ENCODE measurements at regions not wholly inside any gene's neighbourhood (a gene's known extent, or its start where the extent isn't known, plus 50 kb on each side); places are given as distances from the start of the nearest gene placed in this dataset.
"Not testable (repeated sequence)": the region's sequence is repeated elsewhere in the genome, so short reads cannot be mapped to it uniquely, and the experiment has no call there.

DNA sequence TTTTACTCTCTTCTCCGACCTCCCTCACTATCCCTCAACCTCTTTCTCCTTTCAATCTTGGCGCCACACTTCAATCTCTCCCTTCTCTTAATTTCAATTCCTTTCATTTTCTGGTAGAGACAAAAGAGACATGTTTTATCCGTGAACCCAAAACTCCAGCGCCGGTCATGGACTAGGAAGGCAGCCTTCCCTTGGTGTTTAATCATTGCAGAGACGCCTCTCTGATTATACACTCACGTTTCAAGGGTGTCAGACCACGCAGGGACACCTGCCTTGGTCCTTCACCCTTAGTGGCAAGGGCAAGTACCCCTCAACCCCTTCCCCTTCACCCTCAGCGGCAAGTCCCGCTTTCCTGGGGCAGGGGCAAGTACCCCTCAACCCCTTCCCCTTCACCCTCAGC, 92.3 kb upstream of the CCDC180 start:
- ATAC-seq (ENCODE audit: low read depth); H3K4me1 Mint-ChIP-seq; H3K4me3 Mint-ChIP-seq; H3K36me3 Mint-ChIP-seq; DNase-seq; POLR2A ChIA-PET; H3K27ac Mint-ChIP-seq; H3K9me3 Mint-ChIP-seq: not testable (repeated sequence)
- peaks cover 22% of the 10 kb centered on the region for H3K27me3 Mint-ChIP-seq

DNA sequence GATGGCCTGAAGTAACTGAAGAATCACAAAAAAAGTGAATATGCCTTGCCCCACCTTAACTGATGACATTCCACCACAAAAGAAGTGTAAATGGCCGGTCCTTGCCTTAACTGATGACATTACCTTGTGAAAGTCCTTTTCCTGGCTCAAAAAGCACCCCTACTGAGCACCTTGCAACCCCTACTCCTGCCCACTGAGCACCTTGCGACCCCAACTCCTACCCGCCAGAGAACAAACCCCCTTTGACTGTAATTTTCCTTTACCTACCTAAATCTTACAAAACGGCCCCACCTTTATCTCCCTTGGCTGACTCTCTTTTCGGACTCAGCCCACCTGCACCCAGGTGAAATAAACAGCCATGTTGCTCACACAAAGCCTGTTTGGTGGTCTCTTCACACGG, 92.9 kb upstream of the CCDC180 start:
- H3K36me3 Mint-ChIP-seq; DNase-seq; H3K9me3 Mint-ChIP-seq; H3K27ac Mint-ChIP-seq; POLR2A ChIA-PET; H3K4me1 Mint-ChIP-seq; H3K4me3 Mint-ChIP-seq; ATAC-seq (ENCODE audit: low read depth): not testable (repeated sequence)
- H3K27me3 Mint-ChIP-seq = peaks cover 16% of the 10 kb centered on the region

DNA sequence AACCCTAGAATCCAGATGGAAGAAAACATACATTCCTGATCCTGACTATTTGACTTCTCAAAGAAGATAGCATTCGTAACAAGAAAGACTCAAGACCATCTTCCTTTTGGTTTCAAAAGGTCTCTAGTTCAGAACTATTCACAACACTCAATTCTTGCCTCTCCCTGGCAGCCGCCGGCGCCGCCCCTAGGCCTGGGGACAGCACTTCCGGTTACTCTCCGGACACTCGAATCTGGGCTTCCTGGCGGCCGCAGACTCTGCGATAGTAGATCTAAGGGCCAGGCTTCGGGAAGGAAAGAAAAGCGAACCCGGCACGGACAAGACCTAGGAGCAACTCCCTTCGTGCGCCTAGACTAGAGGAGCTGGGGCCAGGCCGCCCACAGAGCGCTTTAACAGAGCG, 107.8 kb upstream of the CCDC180 start:
- H3K4me3 Mint-ChIP-seq; H3K36me3 Mint-ChIP-seq; H3K4me1 Mint-ChIP-seq; ATAC-seq (ENCODE audit: low read depth); DNase-seq; H3K27me3 Mint-ChIP-seq; POLR2A ChIA-PET; H3K9me3 Mint-ChIP-seq; H3K27ac Mint-ChIP-seq: not testable (repeated sequence)

DNA sequence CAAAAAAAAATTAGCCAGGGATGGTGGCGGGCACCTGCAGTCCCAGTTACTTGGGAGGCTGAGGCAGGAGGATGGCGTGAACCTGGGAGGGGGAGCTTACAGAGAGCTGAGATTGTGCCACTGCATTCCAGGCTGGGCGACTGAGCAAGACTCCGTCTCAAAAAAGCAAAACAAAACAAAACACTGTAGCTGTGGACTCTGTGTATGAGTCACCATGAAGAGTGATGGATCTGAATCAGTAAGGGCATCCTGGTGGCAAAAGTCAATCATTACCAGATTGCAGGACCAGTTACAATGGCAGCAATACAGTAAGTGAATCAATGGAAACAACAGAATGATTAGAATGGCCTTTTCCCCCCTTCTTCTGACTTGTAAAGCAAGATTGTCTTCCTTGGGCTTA, 113.7 kb upstream of the CCDC180 start:
- H3K4me3 Mint-ChIP-seq; H3K36me3 Mint-ChIP-seq; POLR2A ChIA-PET; ATAC-seq (ENCODE audit: low read depth); H3K27ac Mint-ChIP-seq; H3K27me3 Mint-ChIP-seq; H3K9me3 Mint-ChIP-seq; DNase-seq; H3K4me1 Mint-ChIP-seq: not testable (repeated sequence)

DNA sequence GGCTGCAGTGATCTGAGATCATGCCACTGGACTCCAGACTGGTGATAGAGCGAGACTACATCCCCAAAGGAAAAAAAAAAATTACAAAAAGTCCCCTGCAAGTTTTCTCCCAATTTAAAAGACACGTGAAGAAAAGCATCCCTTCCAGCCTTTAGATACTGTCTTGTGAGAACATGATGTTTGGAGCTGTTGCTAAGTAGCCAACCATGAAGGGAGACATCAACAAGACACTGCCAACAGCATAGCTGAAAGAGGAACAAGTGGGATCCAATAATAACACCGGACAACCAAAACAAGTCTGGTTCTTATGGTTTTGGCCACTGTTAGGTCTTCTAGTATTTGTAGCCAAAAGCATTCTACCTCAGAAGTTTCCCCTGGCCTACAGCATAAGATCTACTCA, 118.9 kb upstream of the CCDC180 start:
- H3K9me3 Mint-ChIP-seq = no peaks in the 10 kb centered on the region
- H3K4me3 Mint-ChIP-seq = no peak overlapping the region
- H3K27ac Mint-ChIP-seq = no peak overlapping the region
- peaks cover 5% of the 10 kb centered on the region for H3K27me3 Mint-ChIP-seq
- peaks cover 3% of the 10 kb centered on the region for H3K36me3 Mint-ChIP-seq
- ATAC-seq (ENCODE audit: low read depth) = no peak
- no peaks in the 10 kb centered on the region for H3K4me1 Mint-ChIP-seq
- DNase-seq = no peak
- POLR2A ChIA-PET = no interaction called here

DNA sequence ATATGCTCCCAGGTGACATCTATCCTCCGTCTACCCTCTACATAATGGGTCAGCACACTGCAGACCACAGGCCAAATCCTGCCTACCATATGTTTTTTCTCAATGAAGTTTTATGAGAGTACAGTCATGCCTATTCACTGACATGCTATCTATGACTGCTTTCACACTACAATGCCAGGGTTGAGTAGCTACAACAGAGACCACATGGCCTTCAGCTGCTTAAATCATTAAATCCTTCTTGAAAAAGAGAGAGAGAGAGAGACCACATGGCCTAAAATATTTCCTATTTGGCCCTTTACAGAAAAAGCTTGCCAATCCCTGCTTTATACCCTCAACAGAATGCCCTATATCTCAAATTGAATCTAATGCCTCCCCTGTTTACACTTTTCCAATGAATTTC, 119.8 kb upstream of the CCDC180 start:
- H3K9me3 Mint-ChIP-seq; DNase-seq; H3K27me3 Mint-ChIP-seq; H3K4me1 Mint-ChIP-seq; ATAC-seq (ENCODE audit: low read depth); H3K36me3 Mint-ChIP-seq; H3K4me3 Mint-ChIP-seq; H3K27ac Mint-ChIP-seq; POLR2A ChIA-PET: not testable (repeated sequence)

DNA sequence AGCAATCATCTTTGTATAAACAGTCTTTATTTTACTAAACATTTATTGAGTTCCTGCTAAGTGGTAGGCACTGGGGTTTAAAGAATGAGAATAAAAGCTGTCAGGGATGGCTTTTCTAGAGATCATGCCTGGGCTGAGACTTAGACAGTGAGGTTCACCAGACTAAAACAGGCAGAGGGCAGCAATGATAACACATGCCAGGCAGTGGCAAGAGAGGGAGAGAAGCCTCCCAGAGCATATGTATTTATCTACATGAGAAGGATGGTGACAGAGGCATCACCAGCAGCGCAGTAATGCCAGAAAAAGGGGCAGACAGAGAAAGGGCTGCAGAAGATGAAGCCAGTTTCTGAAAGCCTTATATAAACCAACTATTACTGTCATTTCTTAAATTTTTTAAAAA, 121.0 kb upstream of the CCDC180 start:
- POLR2A ChIA-PET = no interaction called here
- Mint-ChIP-seq H3K36me3 (peaks cover 3% of the 10 kb centered on the region), H3K27ac (no peak overlapping the region), H3K27me3 (peaks cover 5% of the 10 kb centered on the region), H3K4me3 (no peak overlapping the region), H3K4me1 (no peaks in the 10 kb centered on the region), H3K9me3 (no peaks in the 10 kb centered on the region)
- DNase-seq (no peak), ATAC-seq (ENCODE audit: low read depth) (no peak)

DNA sequence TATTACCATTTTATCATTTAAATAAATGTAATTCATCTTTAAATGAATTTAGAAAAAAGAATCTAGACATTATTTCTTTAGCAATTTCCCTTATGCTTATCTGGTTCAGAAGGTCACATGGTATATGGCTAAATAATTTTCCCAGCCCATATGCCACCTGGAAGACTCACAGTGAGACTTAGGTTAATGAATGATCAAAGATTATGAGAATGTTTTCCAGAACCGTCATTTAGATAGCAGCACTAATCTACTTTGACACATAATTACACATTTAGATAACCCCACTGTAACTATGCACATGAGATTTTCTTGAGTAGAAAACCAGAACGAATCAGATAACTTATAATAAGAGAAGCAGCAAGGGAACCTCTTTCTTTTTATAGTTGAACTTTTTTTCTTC, 124.9 kb upstream of the CCDC180 start:
- POLR2A ChIA-PET, DNase-seq: not testable (repeated sequence)

DNA sequence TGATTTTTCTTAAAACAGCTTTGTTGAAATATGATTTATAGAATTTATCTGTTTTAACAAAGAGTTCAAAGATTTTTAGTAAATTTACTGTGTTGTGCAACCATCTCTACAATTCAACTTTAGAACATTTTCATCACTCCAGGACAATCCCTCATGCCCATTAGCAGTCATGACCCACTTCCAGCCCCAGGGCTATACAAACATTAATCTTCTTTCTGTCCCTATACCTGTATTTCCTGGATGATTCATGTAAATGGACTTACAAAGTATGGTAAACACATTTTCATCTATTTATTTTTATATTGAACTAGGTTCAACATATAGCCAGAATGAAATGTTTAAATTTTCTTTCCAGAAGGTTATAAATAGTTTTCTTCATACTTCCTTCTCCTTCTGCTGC, 127.8 kb upstream of the CCDC180 start:
- Mint-ChIP-seq H3K9me3 (no peaks in the 10 kb centered on the region), H3K4me3 (no peak overlapping the region), H3K27ac (no peak overlapping the region), H3K36me3 (no peaks in the 10 kb centered on the region), H3K4me1 (no peaks in the 10 kb centered on the region), H3K27me3 (no peaks in the 10 kb centered on the region)
- ATAC-seq (ENCODE audit: low read depth) = no peak
- no peak for DNase-seq
- POLR2A ChIA-PET = no interaction called here

More for the DNA sequence above, 124.9 kb upstream of the CCDC180 start:
- H3K4me3 Mint-ChIP-seq; H3K27me3 Mint-ChIP-seq; H3K27ac Mint-ChIP-seq; H3K4me1 Mint-ChIP-seq; H3K9me3 Mint-ChIP-seq; ATAC-seq (ENCODE audit: low read depth); H3K36me3 Mint-ChIP-seq: not testable (repeated sequence)

DNA sequence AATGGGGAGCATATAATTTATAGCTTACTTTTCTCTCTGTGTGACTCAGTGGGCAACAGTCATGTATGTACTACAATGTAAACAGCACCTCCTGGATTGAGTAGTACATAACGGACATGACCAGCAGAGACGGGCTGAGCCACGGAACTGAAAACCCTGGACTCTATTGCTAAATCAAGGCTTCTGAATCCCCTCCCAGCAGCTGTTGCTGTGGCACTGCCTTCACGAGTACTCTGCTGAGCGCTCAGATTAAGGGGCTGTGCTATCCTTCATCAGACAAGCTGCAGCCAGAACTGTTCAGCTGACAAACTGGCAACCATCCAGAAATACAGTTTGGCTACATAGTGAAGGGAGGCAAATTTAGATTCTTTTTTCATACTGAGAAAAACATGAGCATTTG, 131.3 kb upstream of the CCDC180 start:
- Mint-ChIP-seq H3K27me3 (no peaks in the 10 kb centered on the region), H3K4me3 (no peak overlapping the region), H3K4me1 (no peaks in the 10 kb centered on the region), H3K36me3 (no peaks in the 10 kb centered on the region), H3K9me3 (no peaks in the 10 kb centered on the region), H3K27ac (no peak overlapping the region)
- POLR2A ChIA-PET = no interaction called here
- no peak for ATAC-seq (ENCODE audit: low read depth)
- no peak for DNase-seq

DNA sequence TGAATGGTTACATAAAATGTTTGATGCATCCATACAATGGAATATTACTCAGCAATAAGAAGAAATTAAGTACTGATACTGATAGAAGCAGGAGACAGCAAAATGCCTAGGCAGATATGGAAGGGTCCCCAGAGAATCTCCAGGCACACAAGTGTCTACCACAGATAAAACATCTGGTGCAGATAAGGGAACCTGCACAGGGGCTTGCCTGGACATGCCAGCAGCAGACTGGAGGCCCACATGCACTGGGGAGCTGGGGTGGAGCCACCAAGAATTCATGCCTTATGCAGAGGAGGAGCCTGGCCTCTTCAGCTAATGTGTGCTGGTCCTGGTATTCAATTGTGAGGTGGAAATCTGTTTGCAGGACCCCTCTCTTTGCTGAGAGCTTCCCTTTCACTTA, 129.2 kb upstream of the CTSV start:
- H3K27me3 Mint-ChIP-seq; POLR2A ChIA-PET; DNase-seq; H3K9me3 Mint-ChIP-seq; H3K36me3 Mint-ChIP-seq; ATAC-seq (ENCODE audit: low read depth); H3K4me3 Mint-ChIP-seq: not testable (repeated sequence)
- Mint-ChIP-seq H3K27ac (peak overlapping the region; percentile 22), H3K4me1 (peaks cover 21% of the 10 kb centered on the region)

DNA sequence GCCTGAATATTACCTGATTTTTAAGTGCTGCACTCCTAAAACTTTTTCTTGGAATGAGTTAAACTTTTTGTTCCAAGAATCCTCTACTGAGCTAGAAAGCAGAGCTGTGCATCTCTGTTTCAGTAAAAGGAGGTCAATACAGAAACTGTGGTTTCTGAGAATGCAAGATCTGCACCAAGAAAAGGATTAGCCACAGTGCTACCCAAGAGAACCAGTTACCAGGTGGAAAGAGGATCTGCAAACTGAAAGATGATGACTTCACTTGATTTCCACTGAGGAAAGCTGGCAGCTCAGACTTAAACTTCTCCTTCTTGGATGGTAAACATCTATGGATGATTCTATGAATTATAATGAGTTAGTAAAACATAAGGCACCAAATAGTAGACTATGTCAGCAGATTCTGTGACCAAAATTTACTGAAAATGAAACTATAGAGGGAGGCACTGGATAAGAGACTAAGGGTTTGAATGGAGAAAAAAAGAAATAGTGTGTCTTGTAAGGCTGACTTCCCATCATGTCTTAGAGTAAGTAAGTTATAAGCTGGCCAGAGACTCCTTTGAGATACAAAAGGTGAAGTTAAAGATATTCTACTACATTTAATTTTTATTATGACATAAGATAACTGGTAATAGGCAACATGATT, 127.7 kb upstream of the CTSV start:
- H3K27me3 Mint-ChIP-seq; DNase-seq; H3K9me3 Mint-ChIP-seq; POLR2A ChIA-PET; H3K36me3 Mint-ChIP-seq; ATAC-seq (ENCODE audit: low read depth): not testable (repeated sequence)
- H3K4me1 Mint-ChIP-seq = peaks cover 21% of the 10 kb centered on the region
- peak overlapping the region; percentile 58 for H3K27ac Mint-ChIP-seq
- peak overlapping the region; percentile 31 for H3K4me3 Mint-ChIP-seq

DNA sequence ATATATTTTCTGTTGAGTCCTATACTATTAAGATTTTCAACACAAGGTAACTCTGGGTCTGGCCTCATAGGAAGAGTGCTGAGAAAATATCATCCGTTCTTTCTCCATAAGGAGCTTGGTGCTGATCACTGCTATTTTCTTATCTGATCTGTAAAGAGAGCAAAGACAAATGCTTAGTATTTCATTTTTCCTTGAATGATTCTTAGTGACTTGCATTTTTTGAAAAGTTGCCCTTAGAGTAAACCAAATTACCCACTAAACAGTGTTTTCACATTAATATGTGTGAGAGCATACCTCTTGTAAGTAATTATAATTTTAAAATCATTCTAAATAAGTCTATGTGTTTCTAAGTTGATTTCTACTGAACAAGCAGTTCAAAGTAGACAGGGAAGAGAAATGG, 121.3 kb upstream of the CTSV start:
- POLR2A ChIA-PET = no interaction called here
- no peak for ATAC-seq (ENCODE audit: low read depth)
- Mint-ChIP-seq H3K4me3 (no peak overlapping the region), H3K27me3 (no peaks in the 10 kb centered on the region), H3K27ac (no peak overlapping the region), H3K9me3 (no peaks in the 10 kb centered on the region), H3K36me3 (no peaks in the 10 kb centered on the region), H3K4me1 (no peaks in the 10 kb centered on the region)
- DNase-seq = no peak

DNA sequence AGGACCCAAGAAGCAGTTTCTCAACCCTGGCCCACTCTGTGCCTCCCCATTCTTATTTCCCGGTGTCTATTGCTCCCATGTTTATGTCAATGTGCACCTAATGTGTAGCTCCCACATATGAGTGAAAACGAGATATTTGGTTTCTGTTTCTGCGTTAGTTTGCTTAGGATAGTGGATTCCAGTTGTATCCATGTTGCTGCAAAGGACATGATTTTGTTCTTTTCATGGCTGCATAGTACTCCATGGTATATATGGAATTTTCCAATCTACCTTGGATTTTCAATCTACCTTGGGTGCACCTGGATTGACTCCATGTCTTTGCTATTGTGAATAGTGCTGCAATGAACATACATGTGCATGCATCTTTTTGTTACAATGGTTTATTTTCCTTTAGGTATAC, 119.8 kb upstream of the CTSV start:
- H3K36me3 Mint-ChIP-seq; H3K4me1 Mint-ChIP-seq; ATAC-seq (ENCODE audit: low read depth); DNase-seq; POLR2A ChIA-PET; H3K9me3 Mint-ChIP-seq; H3K27me3 Mint-ChIP-seq; H3K4me3 Mint-ChIP-seq; H3K27ac Mint-ChIP-seq: not testable (repeated sequence)

DNA sequence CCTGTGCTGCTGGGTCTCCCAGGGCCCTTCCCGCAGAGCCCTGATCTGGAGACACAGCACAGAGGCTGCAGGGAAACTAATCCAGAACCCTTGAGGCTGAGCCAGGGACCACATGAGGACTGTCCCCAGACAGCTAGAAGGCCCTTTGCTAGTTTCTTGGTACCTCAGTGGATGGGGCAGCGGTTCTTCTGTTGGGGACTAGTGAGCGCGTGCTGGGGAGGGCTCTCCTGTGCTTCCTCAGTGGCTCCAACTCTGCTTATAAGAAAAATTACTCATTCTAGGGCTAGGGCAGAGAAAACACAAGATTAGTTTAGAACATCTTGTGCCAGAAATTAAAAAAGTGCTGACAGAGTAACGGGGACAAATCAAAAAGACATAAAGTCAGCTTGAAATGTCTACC, 116.5 kb upstream of the CTSV start:
- H3K4me1 Mint-ChIP-seq; H3K4me3 Mint-ChIP-seq; DNase-seq; H3K9me3 Mint-ChIP-seq; H3K27ac Mint-ChIP-seq; POLR2A ChIA-PET; ATAC-seq (ENCODE audit: low read depth); H3K36me3 Mint-ChIP-seq; H3K27me3 Mint-ChIP-seq: not testable (repeated sequence)

Measured in activated naive CD8-positive, alpha-beta T cell treated with anti-CD3 and anti-CD28 coated beads, Interleukin-2, amount 10 ng/mL, durations not matched to agents 7 days and 5 days (primary cell).